Stomach (tissue), 8 donors: ENCODE measurements at regions not wholly inside any gene's neighbourhood (a gene's known extent, or its start where the extent isn't known, plus 50 kb on each side); places are given as distances from the start of the nearest gene placed in this dataset.

ENCODE experiments used
- DNase-seq, 2 donors: peaks; one replicate each; pipeline versions ENCODE4 v3.0.0 to v3.0.0-alpha.2; 2013 to 2019
- H3K27ac ChIP-seq, 5 donors: fragments of 200-600 bp in 4 of 5; sonication (generic) in 4 of 5; one replicate each; pipeline ENCODE4 v1.5.1; 2013 to 2019; ENCODE audit warnings: mild to moderate bottlenecking in 1 of 5, moderate library complexity in 1 of 5
- H3K27me3 ChIP-seq, 3 donors: fragments of 200-600 bp; sonication (generic); one replicate each; pipeline ENCODE4 v1.5.1; 2017 to 2019; ENCODE audit warnings: mixed run types in 1 of 3
- H3K36me3 ChIP-seq, 4 donors: fragments of 200-600 bp; sonication (generic); 1 replicate in 3 of 4; 2 replicates in 1 of 4; pipeline ENCODE4 v1.5.1; 2016 to 2019
- H3K4me1 ChIP-seq, 4 donors: fragments of 200-600 bp; sonication (generic); one replicate each; pipeline ENCODE4 v1.5.1; 2016 to 2019
- H3K4me3 ChIP-seq, 4 donors: fragments of 200-600 bp; sonication (generic) in 3 of 4; one replicate each; pipeline ENCODE4 v1.5.1; 2016 to 2019; ENCODE audit warnings: mild to moderate bottlenecking in 1 of 4
- H3K9me3 ChIP-seq, 4 donors: fragments of 200-600 bp; sonication (generic); one replicate each; pipeline ENCODE4 v1.5.1; 2016 to 2019
- EP300 ChIP-seq: sonication (generic); formaldehyde crosslinking; IDR thresholded peaks from one replicate; pipeline ENCODE4 v1.6.1; 2017; ENCODE audit warnings: antibody characterized with exemption
- POLR2A ChIP-seq, 4 donors: fragments of 450-650 bp; IDR thresholded peaks; one replicate each; pipeline ENCODE4 v1.6.1; 2016; ENCODE audit warnings: antibody characterized with exemption in 4 of 4, control low read depth in 2 of 4, mild to moderate bottlenecking in 1 of 4, moderate library complexity in 1 of 4
- POLR2AphosphoS5 ChIP-seq, 3 donors: sonication (generic); formaldehyde crosslinking; IDR thresholded peaks; one replicate each; pipeline ENCODE4 v1.6.1; 2016; ENCODE audit warnings: antibody characterized with exemption in 3 of 3
- WGBS, 5 donors: extraction: QIAGEN DNeasy Blood & Tissue Kit in 3 of 5; methylation state at CpG; one replicate each; pipeline versions ENCODE4 v1.1.5 to v1.1.7; 2013 to 2018; 5-methylcytosine and 5-hydroxymethylcytosine counted together
- intact Hi-C: fragments of 100-400 bp; cut with DNase I; formaldehyde crosslinking; loops from one replicate; pipeline ENCODE4 v1.15.1; 2023; ENCODE audit warnings: low total_unique reads
- TF ChIP-seq, protein P1 (sequence below), 7 experiments: fragments of 450-650 bp in 4 of 7; fragments of 200-600 bp in 3 of 7; sonication (generic) in 3 of 7; IDR thresholded peaks; one replicate each; pipeline ENCODE4 v1.5.1; 2016 to 2019; ENCODE audit warnings: antibody characterized with exemption in 7 of 7, control low read depth in 2 of 7, mild to moderate bottlenecking in 1 of 7
- donor health status: healthy with polysubstance abuse.
- donor health status: Bipolar disorder and iron deficiency.
- donor health status: healthy.

GRCh38 chr1:221031458-221032203 lies 152.4 kb downstream of the HLX start:
- 77 to 89% (median 81%) methylated on average over 3 of the region's 3 CpGs for WGBS, 5 donors
- H3K27ac ChIP-seq = no peak overlapping the region
- intact Hi-C loops = no loop called here

DNA sequence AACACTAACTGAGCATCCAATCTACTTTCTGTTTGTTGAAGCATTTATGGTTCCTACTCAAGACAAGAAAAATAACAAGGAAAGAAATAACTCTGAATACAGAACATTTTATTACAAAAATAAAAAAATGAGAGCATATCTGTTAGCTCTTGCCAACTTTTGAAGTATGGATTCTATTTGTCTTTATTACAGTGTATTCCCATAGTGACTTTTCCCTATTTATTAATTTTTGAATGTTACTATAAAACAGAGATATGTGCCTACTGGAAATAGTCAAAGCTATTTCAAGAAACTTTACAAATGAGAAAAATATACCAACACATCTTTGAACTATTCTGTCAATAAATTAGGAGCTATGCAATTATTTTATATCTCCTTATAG lies 153.0 kb downstream of the HLX start:
- H3K36me3 ChIP-seq = no peaks in the 10 kb centered on the region
- intact Hi-C loops = no loop called here
- H3K4me1 ChIP-seq = peaks cover 0 to 17% (median 7%) of the 10 kb centered on the region in 4 donors
- no peaks in the 10 kb centered on the region for H3K27me3 ChIP-seq
- no peak overlapping the region for H3K4me3 ChIP-seq
- DNase-seq = no peak
- TF ChIP-seq POLR2AphosphoS5 (IDR thresholded peaks at IDR 0.05) (no peak), POLR2A (IDR thresholded peaks at IDR 0.05) (no peak), EP300 (no peak)
- TF ChIP-seq, protein P1, sequence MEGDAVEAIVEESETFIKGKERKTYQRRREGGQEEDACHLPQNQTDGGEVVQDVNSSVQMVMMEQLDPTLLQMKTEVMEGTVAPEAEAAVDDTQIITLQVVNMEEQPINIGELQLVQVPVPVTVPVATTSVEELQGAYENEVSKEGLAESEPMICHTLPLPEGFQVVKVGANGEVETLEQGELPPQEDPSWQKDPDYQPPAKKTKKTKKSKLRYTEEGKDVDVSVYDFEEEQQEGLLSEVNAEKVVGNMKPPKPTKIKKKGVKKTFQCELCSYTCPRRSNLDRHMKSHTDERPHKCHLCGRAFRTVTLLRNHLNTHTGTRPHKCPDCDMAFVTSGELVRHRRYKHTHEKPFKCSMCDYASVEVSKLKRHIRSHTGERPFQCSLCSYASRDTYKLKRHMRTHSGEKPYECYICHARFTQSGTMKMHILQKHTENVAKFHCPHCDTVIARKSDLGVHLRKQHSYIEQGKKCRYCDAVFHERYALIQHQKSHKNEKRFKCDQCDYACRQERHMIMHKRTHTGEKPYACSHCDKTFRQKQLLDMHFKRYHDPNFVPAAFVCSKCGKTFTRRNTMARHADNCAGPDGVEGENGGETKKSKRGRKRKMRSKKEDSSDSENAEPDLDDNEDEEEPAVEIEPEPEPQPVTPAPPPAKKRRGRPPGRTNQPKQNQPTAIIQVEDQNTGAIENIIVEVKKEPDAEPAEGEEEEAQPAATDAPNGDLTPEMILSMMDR (IDR thresholded peaks at IDR 0.05) = no peak
- H3K27ac ChIP-seq = no peak overlapping the region
- no peaks in the 10 kb centered on the region for H3K9me3 ChIP-seq

More at GRCh38 chr1:221031458-221032203, 152.4 kb downstream of the HLX start:
- Histone ChIP-seq H3K27me3 (no peaks in the 10 kb centered on the region), H3K36me3 (no peaks in the 10 kb centered on the region), H3K9me3 (no peaks in the 10 kb centered on the region), H3K4me3 (no peak overlapping the region), H3K4me1 (peaks cover 0 to 17% (median 7%) of the 10 kb centered on the region in 4 donors)
- TF ChIP-seq POLR2AphosphoS5 (IDR thresholded peaks at IDR 0.05) (no peak), EP300 (no peak)
- no peak for DNase-seq

DNA sequence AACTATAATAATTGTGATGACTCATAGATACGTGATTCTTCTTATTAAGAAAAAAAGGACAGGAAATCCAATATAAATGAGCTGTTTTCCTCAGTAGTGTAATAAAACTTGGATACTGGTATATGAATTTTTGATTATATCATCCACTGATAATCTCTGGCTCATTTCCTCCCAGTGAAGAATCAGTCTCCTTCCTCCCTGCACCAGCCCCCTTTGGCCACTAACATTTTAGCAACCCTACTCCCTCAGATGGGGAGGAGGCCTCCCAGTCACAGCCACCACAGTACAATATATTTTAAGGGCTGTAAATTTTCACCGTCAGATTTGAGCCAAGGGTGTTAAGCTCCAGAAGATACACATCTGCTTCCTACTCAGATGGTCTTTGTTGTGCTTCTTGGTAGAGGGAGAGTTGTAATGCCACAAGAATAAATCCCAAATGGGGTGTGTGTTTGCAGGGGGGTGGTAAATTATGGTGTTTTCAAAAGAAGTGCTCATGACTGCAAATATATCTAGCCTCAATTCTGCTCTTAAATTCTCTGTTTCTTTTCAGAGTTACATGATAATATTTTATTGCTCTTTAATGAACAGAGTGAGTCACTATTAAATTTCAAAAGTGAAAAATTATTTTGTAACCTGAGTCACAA lies 153.5 kb downstream of the HLX start:
- no peak overlapping the region for H3K27ac ChIP-seq
- H3K4me1 ChIP-seq = peaks cover 0 to 17% (median 7%) of the 10 kb centered on the region in 4 donors
- DNase-seq = peak in 1 of 2 donors; percentile 65
- no peaks in the 10 kb centered on the region for H3K36me3 ChIP-seq
- intact Hi-C loops = no loop called here
- H3K9me3 ChIP-seq = no peaks in the 10 kb centered on the region
- no peaks in the 10 kb centered on the region for H3K27me3 ChIP-seq
- WGBS, 5 donors = 42 to 63% (median 52%) methylated on average over 2 of the region's 2 CpGs
- H3K4me3 ChIP-seq = no peak overlapping the region
- TF ChIP-seq EP300 = no peak
- TF ChIP-seq, protein P1 (IDR thresholded peaks at IDR 0.05) = no peak
- TF ChIP-seq POLR2A (IDR thresholded peaks at IDR 0.05) = no peak
- no peak for TF ChIP-seq POLR2AphosphoS5 (IDR thresholded peaks at IDR 0.05)

DNA sequence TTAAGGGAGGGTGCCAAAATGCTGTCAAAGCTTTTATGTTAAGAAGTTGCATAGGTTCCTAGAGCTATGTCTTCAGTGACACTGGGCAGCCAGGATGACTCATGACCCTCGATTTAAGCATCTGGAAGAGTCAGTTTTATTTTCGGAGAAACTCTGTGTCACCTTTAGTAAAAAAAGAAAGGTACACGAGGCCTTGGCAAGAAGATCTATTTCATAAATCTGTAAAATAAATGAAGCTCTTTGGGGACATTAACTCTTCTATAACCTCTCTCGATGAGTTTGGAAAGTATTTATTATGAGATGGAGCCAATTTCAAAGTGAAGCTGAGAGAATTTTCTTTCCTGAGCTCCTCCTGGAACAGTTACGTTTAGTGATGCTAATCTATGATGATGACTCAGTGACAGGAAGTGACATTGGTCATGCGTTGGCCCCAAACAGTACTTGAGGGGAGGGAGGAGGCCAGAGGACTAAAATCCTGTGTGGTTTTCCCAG lies 156.5 kb downstream of the HLX start:
- 36 to 54% (median 51%) methylated on average over 6 of the region's 6 CpGs for WGBS, 5 donors
- Histone ChIP-seq H3K4me3 (no peak overlapping the region), H3K36me3 (no peaks in the 10 kb centered on the region), H3K27me3 (no peaks in the 10 kb centered on the region), H3K27ac (no peak overlapping the region), H3K9me3 (no peaks in the 10 kb centered on the region), H3K4me1 (peaks cover 0 to under 1% (median 0%) of the 10 kb centered on the region in 4 donors)
- TF ChIP-seq POLR2AphosphoS5 (IDR thresholded peaks at IDR 0.05) (no peak), POLR2A (IDR thresholded peaks at IDR 0.05) (no peak), EP300 (no peak)
- TF ChIP-seq, protein P1 (IDR thresholded peaks at IDR 0.05) = no peak
- intact Hi-C loops = no loop called here
- no peak for DNase-seq
